MM.1S (cell line): ENCODE measurements at regions not wholly inside any gene's neighbourhood (a gene's known extent, or its start where the extent isn't known, plus 50 kb on each side); places are given as distances from the start of the nearest gene placed in this dataset.

Experiments
- CTCF ChIP-seq: fragments of 300-600 bp; sonication (generic); IDR thresholded peaks from 2 replicates; pipeline ENCODE4 v1.5.1; 2016; ENCODE audit warnings: antibody characterized with exemption, low read length, mixed read lengths
- EZH2phosphoT487 ChIP-seq: fragments of 300-600 bp; sonication (generic); IDR thresholded peaks from 2 replicates; pipeline ENCODE4 v1.6.1; 2018; ENCODE audit warnings: antibody characterized with exemption, low read length

- no peak for TF ChIP-seq CTCF
- TF ChIP-seq EZH2phosphoT487, result no peak
Measured at GRCh38 chr12:116644806-116645205, 85.6 kb downstream of the MAP1LC3B2 start.
